ENCODE measurements at regions not wholly inside any gene's neighbourhood (a gene's known extent, or its start where the extent isn't known, plus 50 kb on each side); places are given as distances from the start of the nearest gene placed in this dataset.

DNA sequence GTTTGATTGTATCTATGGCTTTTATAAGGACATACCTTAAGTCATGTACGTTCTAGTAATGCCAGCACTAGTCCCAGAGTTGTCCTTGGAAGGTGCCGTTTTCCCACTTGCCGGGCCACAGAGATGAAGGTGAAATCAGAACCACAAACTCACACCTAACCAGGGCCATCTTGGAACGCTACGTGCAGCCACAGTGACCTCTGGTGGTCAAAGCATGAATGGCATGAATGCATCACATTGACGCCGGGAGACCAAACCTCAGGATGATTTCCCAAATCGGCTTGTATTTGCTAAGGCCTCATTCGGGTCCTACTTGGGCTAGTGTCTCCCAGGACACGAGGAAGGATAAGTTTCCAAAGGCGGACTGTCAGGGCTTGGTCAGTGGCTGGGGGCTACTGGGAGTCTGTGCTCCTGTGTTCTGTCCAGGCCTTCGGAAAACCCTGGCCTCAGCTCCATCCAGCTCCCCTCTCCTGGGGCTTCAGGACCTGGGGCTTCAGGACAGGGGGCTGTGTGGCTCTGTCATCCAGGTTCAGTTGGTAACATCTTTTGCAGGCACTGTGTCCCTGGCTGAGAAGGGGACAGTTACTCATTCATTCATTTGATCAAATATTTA is 260.5 kb downstream of the PRDM2 start:
- H3K27ac ChIP-seq (ENCODE audit: low read depth, low read length): no peak overlapping the region
- Mint-ChIP-seq H3K27me3 (peaks cover 0 to 55% (median 42%) of the 10 kb centered on the region in 5 donors), H3K4me1 (no peaks in the 10 kb centered on the region), H3K36me3 (no peaks in the 10 kb centered on the region), H3K27ac (no peak overlapping the region), H3K4me3 (no peak overlapping the region), H3K9me3 (peaks cover 0 to 2% (median 0%) of the 10 kb centered on the region in 11 donors)
- no peaks in the 10 kb centered on the region for H3K36me3 ChIP-seq (ENCODE audit: control insufficient read depth in 2 of 3, insufficient read depth in 3 of 3, low read length in 3 of 3)
- no peaks in the 10 kb centered on the region for H3K9me3 ChIP-seq (ENCODE audit: control insufficient read depth in 2 of 3, low read length in 3 of 3)
- peak; percentile 60 for ATAC-seq
- H3K27me3 ChIP-seq (ENCODE audit: control insufficient read depth in 2 of 2, insufficient read depth in 2 of 2, low read length in 2 of 2): peaks cover 0 to 2% of the 10 kb centered on the region in 2 donors
- H3K4me3 ChIP-seq (ENCODE audit: low read length): no peak overlapping the region
- peak; percentile 15 to 60 (median 47) for DNase-seq
- ChIA-PET POLR2A (no interaction called here), CTCF (interaction anchor here (1.5 to 2.1 kb wide), 2 partner anchors 136 to 294 kb away, joined by 7 to 11 read pairs; no protein-coding TSS in a partner anchor)
- no peaks in the 10 kb centered on the region for H3K4me1 ChIP-seq (ENCODE audit: control insufficient read depth in 2 of 2, insufficient read depth in 2 of 2, low read length in 2 of 2)
- intact Hi-C loops (cut with micrococcal nuclease): loop anchor here in 1 of 2 donors (1.0 kb wide), 1 partner anchor 234 kb away; no protein-coding TSS in a partner anchor

- H3K27ac Mint-ChIP-seq: no peak overlapping the region
- CTCF ChIA-PET: no interaction called here
- no peak overlapping the region for H3K27ac ChIP-seq (ENCODE audit: low read depth, low read length)
- H3K4me3 ChIP-seq (ENCODE audit: low read length): no peak overlapping the region
- peaks cover 0 to 2% (median 0%) of the 10 kb centered on the region in 11 donors for H3K9me3 Mint-ChIP-seq
- no peaks in the 10 kb centered on the region for H3K36me3 ChIP-seq (ENCODE audit: control insufficient read depth in 2 of 3, insufficient read depth in 3 of 3, low read length in 3 of 3)
- no peaks in the 10 kb centered on the region for H3K36me3 Mint-ChIP-seq
- no peaks in the 10 kb centered on the region for H3K4me1 Mint-ChIP-seq
- POLR2A ChIA-PET: interaction anchor here (0.7 kb wide), 1 partner anchor 8 kb away, joined by 3 read pairs; no protein-coding TSS in a partner anchor
- H3K9me3 ChIP-seq (ENCODE audit: control insufficient read depth in 2 of 3, low read length in 3 of 3): no peaks in the 10 kb centered on the region
- ATAC-seq: no peak
- intact Hi-C loops (cut with micrococcal nuclease): no loop called here
- H3K4me1 ChIP-seq (ENCODE audit: control insufficient read depth in 2 of 2, insufficient read depth in 2 of 2, low read length in 2 of 2): no peaks in the 10 kb centered on the region
- H3K27me3 Mint-ChIP-seq: peaks cover 0 to 48% (median 45%) of the 10 kb centered on the region in 5 donors
- no peaks in the 10 kb centered on the region for H3K27me3 ChIP-seq (ENCODE audit: control insufficient read depth in 2 of 2, insufficient read depth in 2 of 2, low read length in 2 of 2)
- no peak overlapping the region for H3K4me3 Mint-ChIP-seq
- no peak for DNase-seq
Measured at GRCh38 chr1:13964768-13965167, 264.8 kb downstream of the PRDM2 start.

GRCh38 chr1:13965770-13966398 is 265.9 kb downstream of the PRDM2 start:
- ATAC-seq (no peak), DNase-seq (no peak)
- no peak overlapping the region for H3K4me3 Mint-ChIP-seq
- H3K9me3 Mint-ChIP-seq: peaks cover 0 to 9% (median 3%) of the 10 kb centered on the region in 11 donors
- ChIA-PET CTCF (no interaction called here), POLR2A (no interaction called here)
- Histone ChIP-seq H3K4me3 (ENCODE audit: low read length) (no peak overlapping the region), H3K27ac (ENCODE audit: low read depth, low read length) (no peak overlapping the region), H3K36me3 (ENCODE audit: control insufficient read depth in 2 of 3, insufficient read depth in 3 of 3, low read length in 3 of 3) (no peaks in the 10 kb centered on the region), H3K9me3 (ENCODE audit: control insufficient read depth in 2 of 3, low read length in 3 of 3) (no peaks in the 10 kb centered on the region), H3K4me1 (ENCODE audit: control insufficient read depth in 2 of 2, insufficient read depth in 2 of 2, low read length in 2 of 2) (no peaks in the 10 kb centered on the region), H3K27me3 (ENCODE audit: control insufficient read depth in 2 of 2, insufficient read depth in 2 of 2, low read length in 2 of 2) (no peaks in the 10 kb centered on the region)
- H3K27me3 Mint-ChIP-seq: peaks cover 0 to 48% (median 43%) of the 10 kb centered on the region in 5 donors
- no peaks in the 10 kb centered on the region for H3K36me3 Mint-ChIP-seq
- intact Hi-C loops (cut with micrococcal nuclease): no loop called here
- H3K27ac Mint-ChIP-seq: no peak overlapping the region
- no peaks in the 10 kb centered on the region for H3K4me1 Mint-ChIP-seq

DNA sequence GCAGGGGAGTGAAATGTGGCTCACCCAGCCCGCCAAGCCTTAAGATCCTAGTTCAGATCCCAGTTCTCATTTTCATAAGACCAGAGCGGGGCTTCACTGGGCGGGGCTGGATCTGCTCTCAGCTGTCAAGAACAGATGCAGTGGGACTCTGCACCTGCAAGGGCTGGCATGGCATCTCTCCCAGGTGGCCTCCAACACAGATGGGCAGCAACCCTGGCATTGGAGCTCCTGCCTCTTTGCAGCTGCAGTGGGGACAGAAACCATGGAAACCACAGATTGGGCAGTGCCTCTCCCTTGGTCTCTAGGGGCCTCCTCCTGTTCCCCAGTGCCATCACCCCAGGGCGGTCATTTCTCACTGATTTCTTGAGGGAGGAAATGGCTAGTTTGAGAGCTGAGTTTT is 267.7 kb downstream of the PRDM2 start:
- Mint-ChIP-seq H3K4me3 (no peak overlapping the region), H3K36me3 (peaks cover 0 to 3% (median 0%) of the 10 kb centered on the region in 5 donors), H3K27me3 (peaks cover 0 to 34% (median 27%) of the 10 kb centered on the region in 5 donors), H3K4me1 (no peaks in the 10 kb centered on the region), H3K27ac (no peak overlapping the region), H3K9me3 (peaks cover 0 to 20% (median 11%) of the 10 kb centered on the region in 11 donors)
- Histone ChIP-seq H3K27me3 (ENCODE audit: control insufficient read depth in 2 of 2, insufficient read depth in 2 of 2, low read length in 2 of 2) (no peaks in the 10 kb centered on the region), H3K4me1 (ENCODE audit: control insufficient read depth in 2 of 2, insufficient read depth in 2 of 2, low read length in 2 of 2) (no peaks in the 10 kb centered on the region), H3K9me3 (ENCODE audit: control insufficient read depth in 2 of 3, low read length in 3 of 3) (no peaks in the 10 kb centered on the region), H3K27ac (ENCODE audit: low read depth, low read length) (no peak overlapping the region), H3K36me3 (ENCODE audit: control insufficient read depth in 2 of 3, insufficient read depth in 3 of 3, low read length in 3 of 3) (no peaks in the 10 kb centered on the region), H3K4me3 (ENCODE audit: low read length) (no peak overlapping the region)
- ATAC-seq: no peak
- intact Hi-C loops (cut with micrococcal nuclease): no loop called here
- CTCF ChIA-PET: no interaction called here
- POLR2A ChIA-PET: no interaction called here
- no peak for DNase-seq

- H3K9me3 Mint-ChIP-seq: peaks cover 0 to 25% (median 11%) of the 10 kb centered on the region in 11 donors
Measured at GRCh38 chr1:13968361-13968760, 268.4 kb downstream of the PRDM2 start.

GRCh38 chr1:13970631-13971247 is 270.8 kb downstream of the PRDM2 start:
- no peak overlapping the region for H3K4me3 ChIP-seq (ENCODE audit: low read length)
- DNase-seq (no peak), ATAC-seq (no peak)
- no peak overlapping the region for H3K27ac ChIP-seq (ENCODE audit: low read depth, low read length)
- no peaks in the 10 kb centered on the region for H3K9me3 ChIP-seq (ENCODE audit: control insufficient read depth in 2 of 3, low read length in 3 of 3)
- no peaks in the 10 kb centered on the region for H3K36me3 ChIP-seq (ENCODE audit: control insufficient read depth in 2 of 3, insufficient read depth in 3 of 3, low read length in 3 of 3)
- Mint-ChIP-seq H3K36me3 (peaks cover 0 to 3% (median 0%) of the 10 kb centered on the region in 5 donors), H3K27me3 (peaks cover 0 to 23% (median 16%) of the 10 kb centered on the region in 5 donors), H3K4me3 (peak overlapping the region in 1 of 10 donors; percentile 17), H3K4me1 (no peaks in the 10 kb centered on the region), H3K9me3 (peaks cover 0 to 25% (median 12%) of the 10 kb centered on the region in 11 donors), H3K27ac (no peak overlapping the region)
- no peaks in the 10 kb centered on the region for H3K27me3 ChIP-seq (ENCODE audit: control insufficient read depth in 2 of 2, insufficient read depth in 2 of 2, low read length in 2 of 2)
- no peaks in the 10 kb centered on the region for H3K4me1 ChIP-seq (ENCODE audit: control insufficient read depth in 2 of 2, insufficient read depth in 2 of 2, low read length in 2 of 2)
- ChIA-PET CTCF (no interaction called here), POLR2A (no interaction called here)
- intact Hi-C loops (cut with micrococcal nuclease): no loop called here

More at GRCh38 chr1:13968361-13968760, 268.4 kb downstream of the PRDM2 start:
- ChIA-PET CTCF (no interaction called here), POLR2A (no interaction called here)
- Histone ChIP-seq H3K9me3 (ENCODE audit: control insufficient read depth in 2 of 3, low read length in 3 of 3) (no peaks in the 10 kb centered on the region), H3K27ac (ENCODE audit: low read depth, low read length) (no peak overlapping the region), H3K4me1 (ENCODE audit: control insufficient read depth in 2 of 2, insufficient read depth in 2 of 2, low read length in 2 of 2) (no peaks in the 10 kb centered on the region), H3K4me3 (ENCODE audit: low read length) (no peak overlapping the region), H3K36me3 (ENCODE audit: control insufficient read depth in 2 of 3, insufficient read depth in 3 of 3, low read length in 3 of 3) (no peaks in the 10 kb centered on the region), H3K27me3 (ENCODE audit: control insufficient read depth in 2 of 2, insufficient read depth in 2 of 2, low read length in 2 of 2) (no peaks in the 10 kb centered on the region)
- DNase-seq: no peak
- H3K27ac Mint-ChIP-seq: no peak overlapping the region
- peaks cover 0 to 3% (median 0%) of the 10 kb centered on the region in 5 donors for H3K36me3 Mint-ChIP-seq
- H3K4me3 Mint-ChIP-seq: no peak overlapping the region
- H3K27me3 Mint-ChIP-seq: peaks cover 0 to 32% (median 28%) of the 10 kb centered on the region in 5 donors
- H3K4me1 Mint-ChIP-seq: no peaks in the 10 kb centered on the region
- intact Hi-C loops (cut with micrococcal nuclease): no loop called here
- no peak for ATAC-seq

Measured in naive thymus-derived CD4-positive, alpha-beta T cell (primary cell).